ES-I3 (cell line): ENCODE measurements at regions not wholly inside any gene's neighbourhood (a gene's known extent, or its start where the extent isn't known, plus 50 kb on each side); places are given as distances from the start of the nearest gene placed in this dataset.

Experiments used
- H3K36me3 ChIP-seq: 2 replicates; pipeline ENCODE4 v1.6.1; 2013; ENCODE audit warnings: mild to moderate bottlenecking, low read length, control low read depth, moderate library complexity; ENCODE audit not compliant: insufficient read depth
- H3K4me1 ChIP-seq: 2 replicates; pipeline ENCODE4 v1.6.1; 2013; ENCODE audit warnings: mild to moderate bottlenecking, control low read depth, low read length; ENCODE audit not compliant: insufficient read depth
- H3K9ac ChIP-seq: 2 replicates; pipeline ENCODE4 v1.6.1; 2013; ENCODE audit warnings: low read depth, mild to moderate bottlenecking, low read length, moderate library complexity
- H3K9me3 ChIP-seq: 2 replicates; pipeline ENCODE4 v1.6.1; 2013; ENCODE audit warnings: mild to moderate bottlenecking, low read length, moderate library complexity; ENCODE audit not compliant: control insufficient read depth, insufficient read depth

- H3K9ac ChIP-seq, result no peak overlapping the region
- no peaks in the 10 kb centered on the region for H3K4me1 ChIP-seq
- no peaks in the 10 kb centered on the region for H3K9me3 ChIP-seq
- no peaks in the 10 kb centered on the region for H3K36me3 ChIP-seq
Observed at GRCh38 chr2:136214307-136215200, 96.6 kb upstream of the CXCR4 start.

- Histone ChIP-seq H3K36me3 (no peaks in the 10 kb centered on the region), H3K9me3 (no peaks in the 10 kb centered on the region), H3K4me1 (no peaks in the 10 kb centered on the region), H3K9ac (no peak overlapping the region)
Observed at GRCh38 chr2:136213836-136214235, 95.9 kb upstream of the CXCR4 start.

GRCh38 chr2:136212426-136213378 is 94.8 kb upstream of the CXCR4 start:
- no peaks in the 10 kb centered on the region for H3K4me1 ChIP-seq
- H3K9ac ChIP-seq, result no peak overlapping the region
- no peaks in the 10 kb centered on the region for H3K36me3 ChIP-seq

GRCh38 chr2:136211701-136212100 is 93.8 kb upstream of the CXCR4 start:
- no peak overlapping the region for H3K9ac ChIP-seq
- H3K4me1 ChIP-seq, result no peaks in the 10 kb centered on the region
- no peaks in the 10 kb centered on the region for H3K9me3 ChIP-seq
- no peaks in the 10 kb centered on the region for H3K36me3 ChIP-seq

More at GRCh38 chr2:136212426-136213378, 94.8 kb upstream of the CXCR4 start:
- no peaks in the 10 kb centered on the region for H3K9me3 ChIP-seq

GRCh38 chr2:136210822-136211221 is 92.9 kb upstream of the CXCR4 start:
- no peak overlapping the region for H3K9ac ChIP-seq
- H3K4me1 ChIP-seq, result no peaks in the 10 kb centered on the region
- H3K9me3 ChIP-seq, result no peaks in the 10 kb centered on the region
- no peaks in the 10 kb centered on the region for H3K36me3 ChIP-seq

GRCh38 chr2:136210455-136210805 is 92.5 kb upstream of the CXCR4 start:
- no peaks in the 10 kb centered on the region for H3K36me3 ChIP-seq
- no peaks in the 10 kb centered on the region for H3K9me3 ChIP-seq
- H3K4me1 ChIP-seq, result no peaks in the 10 kb centered on the region
- H3K9ac ChIP-seq, result no peak overlapping the region

GRCh38 chr2:136209561-136210454 is 91.9 kb upstream of the CXCR4 start:
- H3K9ac ChIP-seq, result no peak overlapping the region
- H3K9me3 ChIP-seq, result no peaks in the 10 kb centered on the region
- no peaks in the 10 kb centered on the region for H3K36me3 ChIP-seq
- no peaks in the 10 kb centered on the region for H3K4me1 ChIP-seq

GRCh38 chr2:136208682-136209420 is 90.9 kb upstream of the CXCR4 start:
- Histone ChIP-seq H3K9me3 (peaks cover 3% of the 10 kb centered on the region; the same call in 1 of the 2 replicates), H3K4me1 (no peaks in the 10 kb centered on the region), H3K9ac (no peak overlapping the region), H3K36me3 (no peaks in the 10 kb centered on the region)

GRCh38 chr2:136207665-136208064 is 89.7 kb upstream of the CXCR4 start:
- no peak overlapping the region for H3K9ac ChIP-seq
- H3K36me3 ChIP-seq, result no peaks in the 10 kb centered on the region
- peaks cover 3% of the 10 kb centered on the region; the same call in 1 of the 2 replicates for H3K9me3 ChIP-seq
- no peaks in the 10 kb centered on the region for H3K4me1 ChIP-seq

GRCh38 chr2:136207030-136207623 is 89.2 kb upstream of the CXCR4 start:
- Histone ChIP-seq H3K4me1 (no peaks in the 10 kb centered on the region), H3K9ac (no peak overlapping the region)

GRCh38 chr2:136206613-136207012 is 88.7 kb upstream of the CXCR4 start:
- Histone ChIP-seq H3K4me1 (no peaks in the 10 kb centered on the region), H3K9ac (no peak overlapping the region), H3K9me3 (peaks cover 3% of the 10 kb centered on the region; the same call in 1 of the 2 replicates), H3K36me3 (no peaks in the 10 kb centered on the region)

More at GRCh38 chr2:136207030-136207623, 89.2 kb upstream of the CXCR4 start:
- Histone ChIP-seq H3K9me3 (peaks cover 3% of the 10 kb centered on the region; the same call in 1 of the 2 replicates), H3K36me3 (no peaks in the 10 kb centered on the region)

- Histone ChIP-seq H3K9me3 (peaks cover 3% of the 10 kb centered on the region; the same call in 1 of the 2 replicates), H3K9ac (no peak overlapping the region), H3K36me3 (no peaks in the 10 kb centered on the region), H3K4me1 (no peaks in the 10 kb centered on the region)
Observed at GRCh38 chr2:136205615-136206014, 87.7 kb upstream of the CXCR4 start.

GRCh38 chr2:136204971-136205370 is 87.0 kb upstream of the CXCR4 start:
- Histone ChIP-seq H3K9me3 (peaks cover 3% of the 10 kb centered on the region; the same call in 1 of the 2 replicates), H3K9ac (no peak overlapping the region), H3K36me3 (no peaks in the 10 kb centered on the region), H3K4me1 (no peaks in the 10 kb centered on the region)
